Activated CD4-positive, alpha-beta memory T cell treated with anti-CD3 and anti-CD28 coated beads, Interleukin-2, amount 10 ng/mL, durations not matched to agents 7 days and 5 days (primary cell): ENCODE measurements at regions not wholly inside any gene's neighbourhood (a gene's known extent, or its start where the extent isn't known, plus 50 kb on each side); places are given as distances from the start of the nearest gene placed in this dataset.

ENCODE experiments used
- CTCF ChIA-PET: fragments of 350-600 bp; sonication (Branson Sonifier 250); formaldehyde crosslinking; loops from one replicate; lab custom pipeline; 2021; ENCODE audit warnings: antibody characterized with exemption, inconsistent platforms; lab: Charles Lee
- POLR2A ChIA-PET: fragments of 350-600 bp; sonication (Branson Sonifier 250); formaldehyde crosslinking; loops from one replicate; lab custom pipeline; 2021; ENCODE audit warnings: antibody characterized with exemption; lab: Charles Lee
- DNase-seq: peaks from one replicate; pipeline ENCODE4 v3.0.0-alpha.2; 2020
- H3K27ac Mint-ChIP-seq: one replicate; pipeline ENCODE4 v1.8.0; 2021; ENCODE audit warnings: mild to moderate bottlenecking, mixed read lengths
- H3K27me3 Mint-ChIP-seq: one replicate; pipeline ENCODE4 v1.8.0; 2021; ENCODE audit warnings: mixed read lengths
- H3K36me3 Mint-ChIP-seq: one replicate; pipeline ENCODE4 v1.8.0; 2021; ENCODE audit warnings: low read depth, mixed read lengths
- H3K4me1 Mint-ChIP-seq: one replicate; pipeline ENCODE4 v1.8.0; 2021; ENCODE audit warnings: mixed read lengths
- H3K4me3 Mint-ChIP-seq: one replicate; pipeline ENCODE4 v1.8.0; 2021; ENCODE audit warnings: mild to moderate bottlenecking, mixed read lengths
- H3K9me3 Mint-ChIP-seq: one replicate; pipeline ENCODE4 v1.8.0; 2021; ENCODE audit warnings: mixed read lengths

DNA sequence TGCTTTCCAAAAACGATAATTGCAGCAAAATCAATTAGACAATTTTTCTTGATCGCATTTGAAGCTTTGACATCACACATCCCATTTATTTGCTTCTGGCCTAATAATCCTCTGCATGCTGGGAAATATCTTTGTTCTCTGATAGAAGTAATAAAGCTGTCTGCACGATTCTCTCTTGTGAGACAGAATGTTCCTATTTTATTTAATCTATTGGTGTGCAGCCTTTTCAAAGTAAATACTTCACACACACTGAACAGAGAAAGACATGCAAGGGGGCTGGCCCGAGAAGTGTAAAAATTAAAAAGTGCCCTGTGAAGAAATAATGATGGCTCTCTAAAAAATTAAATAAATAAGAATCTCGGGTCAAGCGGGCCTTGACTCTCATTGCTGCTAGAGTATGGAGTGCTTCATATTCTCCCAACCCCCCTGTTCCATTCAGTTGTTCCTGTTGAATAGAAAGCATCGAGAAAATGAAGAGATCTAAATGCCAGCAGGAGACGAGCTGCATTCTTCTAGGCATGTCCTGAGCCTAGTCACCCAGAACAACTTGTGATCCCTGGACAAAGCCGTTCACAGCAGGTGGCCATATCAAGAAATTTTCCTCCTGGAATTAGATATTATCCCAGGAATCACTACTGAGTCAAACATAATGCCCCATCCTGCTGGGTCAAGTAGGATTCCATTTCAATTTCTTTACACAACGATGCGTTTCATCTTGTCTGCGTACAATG is 625.9 kb upstream of the EPHA7 start:
- no peak overlapping the region for H3K4me3 Mint-ChIP-seq
- CTCF ChIA-PET = no interaction called here
- H3K27me3 Mint-ChIP-seq = no peaks in the 10 kb centered on the region
- POLR2A ChIA-PET = no interaction called here
- H3K36me3 Mint-ChIP-seq = no peaks in the 10 kb centered on the region
- H3K4me1 Mint-ChIP-seq = no peaks in the 10 kb centered on the region
- H3K9me3 Mint-ChIP-seq = peaks cover 5% of the 10 kb centered on the region
- no peak overlapping the region for H3K27ac Mint-ChIP-seq
- DNase-seq = no peak

DNA sequence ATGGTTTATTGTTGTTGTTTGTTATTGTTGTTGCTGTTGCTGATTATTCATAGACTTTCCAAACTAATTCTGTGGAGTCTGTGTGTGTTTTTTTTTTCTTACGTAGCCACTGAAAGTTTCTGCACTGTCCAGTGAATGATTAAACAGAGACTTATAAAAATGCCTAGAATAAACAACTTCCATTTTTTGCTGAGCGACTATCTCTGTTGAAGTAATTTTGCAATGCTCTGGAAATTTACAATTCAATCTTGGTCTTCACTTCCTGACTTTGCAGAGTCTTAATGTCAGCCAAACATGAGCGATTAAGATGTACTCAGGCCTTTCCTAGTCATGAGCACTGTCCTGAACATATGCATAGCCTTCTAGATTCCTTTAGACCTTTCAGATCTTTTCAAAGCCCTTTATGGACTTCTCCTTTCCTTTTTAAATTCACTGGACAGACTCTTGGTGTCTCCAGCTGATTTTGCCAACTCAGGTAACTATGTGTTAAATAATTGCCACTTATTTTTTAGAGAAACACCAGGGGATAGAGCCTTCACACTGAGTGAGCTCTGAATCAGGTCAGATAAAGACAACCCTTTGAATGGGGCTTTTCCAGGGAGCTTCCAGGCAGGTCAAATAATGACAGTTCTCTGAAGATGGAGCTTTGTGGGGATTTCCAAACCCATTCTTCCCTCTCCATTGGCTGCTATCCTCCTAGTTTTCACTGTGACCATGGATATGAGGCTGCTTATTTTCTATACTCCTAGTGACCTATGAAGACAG is 622.8 kb upstream of the EPHA7 start:
- H3K4me1 Mint-ChIP-seq = no peaks in the 10 kb centered on the region
- POLR2A ChIA-PET = no interaction called here
- no peak for DNase-seq
- H3K4me3 Mint-ChIP-seq = no peak overlapping the region
- no peak overlapping the region for H3K27ac Mint-ChIP-seq
- peaks cover 5% of the 10 kb centered on the region for H3K9me3 Mint-ChIP-seq
- CTCF ChIA-PET = no interaction called here
- no peaks in the 10 kb centered on the region for H3K36me3 Mint-ChIP-seq
- no peaks in the 10 kb centered on the region for H3K27me3 Mint-ChIP-seq

DNA sequence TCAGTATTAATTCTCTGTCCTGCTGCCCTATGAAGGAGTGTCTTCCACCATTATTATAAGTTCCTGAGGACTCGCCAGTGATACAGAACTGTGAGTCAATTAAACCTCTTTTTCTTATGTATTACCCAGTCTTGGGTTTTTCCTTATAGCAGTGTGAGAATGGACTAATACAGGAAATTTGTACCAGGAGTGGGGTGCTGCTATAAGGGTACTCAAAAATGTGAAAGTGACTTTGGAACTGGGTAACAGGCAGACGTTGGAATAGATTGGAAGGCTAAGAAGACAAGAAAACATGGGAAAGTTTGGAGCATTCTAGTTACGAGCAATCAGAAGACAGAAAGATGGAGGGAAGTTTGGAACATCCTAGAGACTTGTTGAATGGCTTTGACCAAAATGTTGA is 616.7 kb upstream of the EPHA7 start:
- no peak overlapping the region for H3K4me3 Mint-ChIP-seq

DNA sequence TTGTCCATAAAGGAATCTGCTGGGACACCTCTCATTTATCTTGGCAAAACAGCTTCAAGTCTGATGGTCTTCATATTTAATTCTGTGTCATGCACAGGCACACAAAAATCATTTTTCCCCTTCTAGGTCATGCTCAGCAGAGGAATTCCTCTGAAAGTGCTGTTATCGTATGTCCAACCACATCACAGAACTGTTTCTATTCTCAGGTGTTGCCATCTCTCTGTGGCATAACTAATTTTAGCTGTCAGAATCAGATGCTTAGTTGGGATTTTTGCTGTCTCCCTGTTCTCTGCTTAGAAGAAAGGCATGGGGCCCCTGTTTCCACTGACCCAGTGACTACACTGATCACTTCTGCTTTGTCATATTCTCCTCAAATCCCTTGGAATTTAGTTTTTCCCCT is 608.0 kb upstream of the EPHA7 start:
- no peak overlapping the region for H3K27ac Mint-ChIP-seq
- no peaks in the 10 kb centered on the region for H3K4me1 Mint-ChIP-seq
- H3K9me3 Mint-ChIP-seq = peaks cover 16% of the 10 kb centered on the region
- ChIA-PET CTCF (no interaction called here), POLR2A (no interaction called here)
- no peak for DNase-seq
- no peaks in the 10 kb centered on the region for H3K36me3 Mint-ChIP-seq
- no peaks in the 10 kb centered on the region for H3K27me3 Mint-ChIP-seq
- H3K4me3 Mint-ChIP-seq = no peak overlapping the region

More for the DNA sequence above, 616.7 kb upstream of the EPHA7 start:
- Mint-ChIP-seq H3K4me1 (no peaks in the 10 kb centered on the region), H3K9me3 (peaks cover 12% of the 10 kb centered on the region), H3K36me3 (no peaks in the 10 kb centered on the region), H3K27ac (no peak overlapping the region), H3K27me3 (no peaks in the 10 kb centered on the region)
- DNase-seq = no peak
- CTCF ChIA-PET = no interaction called here
- POLR2A ChIA-PET = no interaction called here

DNA sequence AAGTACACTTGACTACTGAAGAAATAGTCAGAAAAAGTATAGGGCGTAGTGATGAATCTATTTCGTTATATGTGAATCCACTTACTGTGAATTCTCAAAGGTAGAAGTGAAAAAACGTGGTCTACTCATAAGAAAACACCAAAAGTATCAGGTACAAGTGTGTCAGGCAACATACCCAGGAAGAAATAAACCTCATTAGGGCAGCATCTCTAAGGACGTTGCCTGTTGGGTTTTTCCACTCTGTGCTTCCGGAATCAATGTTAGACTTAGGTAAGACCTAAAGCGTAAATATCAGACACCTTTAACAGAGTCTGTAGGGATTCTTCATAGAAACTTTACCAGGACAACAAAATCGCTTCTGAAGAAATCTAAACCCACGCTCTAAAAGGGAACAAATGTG is 607.2 kb upstream of the EPHA7 start:
- CTCF ChIA-PET = no interaction called here
- no peaks in the 10 kb centered on the region for H3K36me3 Mint-ChIP-seq
- POLR2A ChIA-PET = no interaction called here

DNA sequence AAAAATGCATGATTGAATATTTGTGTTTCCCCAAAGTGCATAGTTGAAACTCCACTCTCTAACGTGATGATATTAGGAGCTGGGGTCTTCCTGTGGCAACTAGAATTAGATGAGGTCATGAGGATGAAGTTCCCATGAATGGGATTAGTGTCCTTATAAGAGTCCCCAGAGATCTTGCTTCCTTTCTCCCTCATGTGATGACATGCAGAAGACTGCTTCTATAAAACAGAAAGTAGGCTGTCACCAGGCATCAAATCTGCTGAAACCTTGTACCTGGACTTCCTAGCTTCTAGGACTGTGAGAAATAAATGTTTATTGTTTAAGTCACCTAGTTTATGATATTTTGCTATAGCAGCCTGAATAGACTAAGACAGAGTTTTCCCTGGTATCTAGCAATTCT is 586.5 kb upstream of the EPHA7 start:
- H3K4me1 Mint-ChIP-seq = no peaks in the 10 kb centered on the region
- no peaks in the 10 kb centered on the region for H3K36me3 Mint-ChIP-seq
- no peaks in the 10 kb centered on the region for H3K27me3 Mint-ChIP-seq
- H3K4me3 Mint-ChIP-seq = no peak overlapping the region
- ChIA-PET CTCF (no interaction called here), POLR2A (no interaction called here)
- no peaks in the 10 kb centered on the region for H3K9me3 Mint-ChIP-seq
- no peak for DNase-seq
- no peak overlapping the region for H3K27ac Mint-ChIP-seq

More for the DNA sequence above, 607.2 kb upstream of the EPHA7 start:
- Mint-ChIP-seq H3K9me3 (peaks cover 16% of the 10 kb centered on the region), H3K27me3 (no peaks in the 10 kb centered on the region), H3K27ac (no peak overlapping the region), H3K4me1 (no peaks in the 10 kb centered on the region), H3K4me3 (no peak overlapping the region)
- DNase-seq = no peak

DNA sequence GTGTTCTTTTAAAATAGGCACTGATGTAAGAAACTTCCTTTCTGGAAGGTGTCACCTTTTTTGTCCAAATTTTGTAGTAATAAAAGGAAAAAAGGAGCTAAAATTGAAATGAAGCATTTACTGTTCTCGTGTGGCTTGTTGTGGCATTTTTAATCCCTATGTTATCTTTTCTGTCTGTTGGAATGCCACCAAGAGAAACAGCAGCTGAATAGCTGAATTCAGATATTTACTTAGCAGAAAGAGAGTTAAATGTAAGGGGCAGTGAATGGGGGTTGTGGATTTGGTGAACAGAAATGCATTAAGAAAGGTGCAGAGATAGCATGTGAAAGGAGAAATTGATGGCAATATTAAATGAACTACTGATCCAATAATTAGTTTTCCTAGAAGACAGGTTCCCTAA is 573.6 kb upstream of the EPHA7 start:
- Mint-ChIP-seq H3K4me1 (no peaks in the 10 kb centered on the region), H3K36me3 (no peaks in the 10 kb centered on the region), H3K9me3 (peaks cover 2% of the 10 kb centered on the region), H3K27me3 (no peaks in the 10 kb centered on the region), H3K27ac (no peak overlapping the region), H3K4me3 (no peak overlapping the region)
- POLR2A ChIA-PET = no interaction called here
- CTCF ChIA-PET = interaction anchor here (0.6 kb wide), 1 partner anchor 1651 kb away, joined by 3 read pairs; no protein-coding TSS in a partner anchor
- no peak for DNase-seq

DNA sequence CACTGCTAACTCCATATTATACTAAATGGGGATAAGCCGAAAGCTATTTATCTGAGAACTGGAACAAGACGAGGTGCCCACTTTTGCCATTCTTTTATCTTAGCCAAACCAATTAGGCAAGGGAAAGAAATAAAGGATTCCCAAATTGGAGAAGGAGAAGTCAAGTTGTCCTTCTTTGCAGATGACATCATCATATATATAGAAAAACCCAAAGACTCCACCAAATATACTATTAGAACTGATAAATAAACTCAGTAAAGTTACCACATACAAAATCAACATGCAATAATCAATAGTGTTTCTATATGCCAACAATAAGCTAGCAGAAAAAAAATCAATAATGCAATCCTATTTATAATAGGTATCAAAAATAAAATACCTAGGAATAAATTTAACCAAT is 570.3 kb upstream of the EPHA7 start:
- Mint-ChIP-seq H3K27me3 (no peaks in the 10 kb centered on the region), H3K9me3 (peaks cover 8% of the 10 kb centered on the region), H3K4me3 (no peak overlapping the region), H3K36me3 (no peaks in the 10 kb centered on the region), H3K4me1 (no peaks in the 10 kb centered on the region), H3K27ac (no peak overlapping the region)
- no peak for DNase-seq
- ChIA-PET POLR2A (no interaction called here), CTCF (no interaction called here)

DNA sequence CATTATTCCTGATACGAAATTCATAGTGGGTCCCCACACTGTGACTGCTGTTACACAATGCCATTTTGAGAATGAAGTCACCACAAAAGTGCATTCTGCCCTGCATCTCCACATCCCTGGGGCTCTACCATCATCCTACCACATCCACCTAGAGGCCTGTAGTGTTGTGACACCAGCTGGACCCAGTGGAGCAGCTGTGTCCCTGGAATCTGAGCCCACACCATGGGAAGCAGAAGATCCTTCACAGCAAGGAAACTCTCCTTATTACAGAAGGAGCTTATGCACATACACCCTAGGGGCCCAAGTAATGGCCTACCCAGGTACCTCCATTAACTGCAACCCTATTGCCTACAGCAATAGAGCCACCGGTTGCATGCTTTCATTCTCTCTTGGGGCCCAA is 566.6 kb upstream of the EPHA7 start:
- Mint-ChIP-seq H3K27me3 (no peaks in the 10 kb centered on the region), H3K4me3 (no peak overlapping the region), H3K4me1 (no peaks in the 10 kb centered on the region), H3K27ac (no peak overlapping the region), H3K9me3 (peaks cover 8% of the 10 kb centered on the region), H3K36me3 (no peaks in the 10 kb centered on the region)
- no peak for DNase-seq
- CTCF ChIA-PET = no interaction called here
- POLR2A ChIA-PET = no interaction called here

DNA sequence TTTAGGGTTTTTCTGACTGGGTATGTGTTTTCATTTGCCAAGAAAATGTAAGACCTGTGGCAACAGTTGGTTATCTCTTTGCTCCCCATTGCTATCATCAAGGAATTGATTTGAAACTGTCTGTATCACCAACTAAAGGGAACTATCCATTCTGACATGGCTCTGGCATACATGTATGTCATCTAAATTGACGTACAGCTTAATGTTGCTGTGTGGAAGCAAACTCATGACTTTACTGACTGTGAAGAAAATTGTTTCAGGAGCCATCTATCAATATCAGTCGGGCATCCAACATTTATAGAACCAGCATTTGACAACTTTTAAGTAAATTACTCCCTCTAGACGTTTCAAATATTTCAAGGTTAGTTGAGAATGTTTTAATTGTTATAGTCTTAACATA is 555.8 kb upstream of the EPHA7 start:
- CTCF ChIA-PET = no interaction called here

DNA sequence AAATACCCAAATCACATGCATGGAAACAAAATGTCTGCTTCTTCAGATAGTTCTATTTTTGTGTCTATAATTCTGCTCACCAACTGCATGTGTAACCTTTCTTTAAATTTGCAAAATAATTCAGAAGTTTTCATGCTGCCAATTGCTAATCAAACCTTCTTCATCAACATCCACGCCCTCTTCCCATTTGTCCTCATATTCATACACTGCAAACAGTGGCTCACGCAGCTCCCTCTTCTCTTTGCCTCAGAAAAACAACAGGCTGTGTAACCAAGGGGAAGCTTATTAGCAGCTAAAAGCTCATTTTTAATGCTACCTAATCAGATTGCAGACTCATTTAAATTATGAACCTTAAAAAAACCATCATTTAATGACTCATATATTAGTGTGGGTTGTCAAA is 555.0 kb upstream of the EPHA7 start:
- no peak for DNase-seq
- ChIA-PET POLR2A (no interaction called here), CTCF (no interaction called here)
- Mint-ChIP-seq H3K36me3 (no peaks in the 10 kb centered on the region), H3K27me3 (no peaks in the 10 kb centered on the region), H3K4me1 (no peaks in the 10 kb centered on the region), H3K4me3 (no peak overlapping the region), H3K27ac (no peak overlapping the region), H3K9me3 (peaks cover 5% of the 10 kb centered on the region)

More for the DNA sequence above, 555.8 kb upstream of the EPHA7 start:
- DNase-seq = no peak
- POLR2A ChIA-PET = no interaction called here
- Mint-ChIP-seq H3K27ac (no peak overlapping the region), H3K36me3 (no peaks in the 10 kb centered on the region), H3K4me1 (no peaks in the 10 kb centered on the region), H3K27me3 (no peaks in the 10 kb centered on the region), H3K4me3 (no peak overlapping the region), H3K9me3 (peaks cover 5% of the 10 kb centered on the region)

DNA sequence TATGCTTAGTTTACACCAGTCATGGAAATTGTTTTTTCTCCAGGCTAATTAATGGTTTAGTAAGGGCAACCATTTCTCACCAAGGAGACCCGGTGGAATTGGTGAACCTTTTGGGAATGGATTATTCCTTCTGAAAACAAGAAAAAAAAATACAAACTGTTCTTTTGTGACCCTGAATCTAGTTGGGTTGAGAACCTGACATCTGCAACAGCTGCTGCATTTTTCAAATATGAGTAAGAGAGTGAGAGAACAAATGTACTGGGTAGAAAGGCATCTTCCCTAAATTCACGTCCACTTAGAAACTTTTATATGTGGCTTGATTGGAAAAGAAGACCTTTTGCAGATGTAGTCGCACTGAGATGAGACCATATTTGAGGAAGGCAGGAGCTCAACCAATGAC is 553.4 kb upstream of the EPHA7 start:
- H3K9me3 Mint-ChIP-seq = peaks cover 5% of the 10 kb centered on the region
- no peak overlapping the region for H3K27ac Mint-ChIP-seq
- no peaks in the 10 kb centered on the region for H3K4me1 Mint-ChIP-seq
- CTCF ChIA-PET = no interaction called here
- no peaks in the 10 kb centered on the region for H3K27me3 Mint-ChIP-seq
- DNase-seq = no peak
- no peaks in the 10 kb centered on the region for H3K36me3 Mint-ChIP-seq
- POLR2A ChIA-PET = no interaction called here
- no peak overlapping the region for H3K4me3 Mint-ChIP-seq

DNA sequence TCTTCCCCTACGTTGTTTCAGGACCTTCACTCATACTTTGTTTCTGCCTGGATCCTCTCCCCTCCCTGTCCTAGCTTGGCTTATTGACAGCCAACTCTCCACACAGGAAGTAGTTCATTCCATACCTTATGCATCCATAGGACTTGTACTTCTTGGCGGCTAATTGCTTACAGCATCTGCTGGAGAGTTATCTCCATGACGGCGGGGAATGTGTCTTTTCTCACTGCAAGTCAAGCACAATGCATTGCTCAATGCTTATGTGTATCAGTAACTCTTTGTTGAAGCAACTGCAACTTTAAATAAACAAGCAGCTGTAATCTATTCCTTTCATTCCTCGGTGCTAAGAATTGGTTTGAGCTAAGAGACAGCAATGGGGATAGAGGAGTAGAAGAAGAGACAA is 551.3 kb upstream of the EPHA7 start:
- no peaks in the 10 kb centered on the region for H3K27me3 Mint-ChIP-seq
- POLR2A ChIA-PET = no interaction called here
- CTCF ChIA-PET = no interaction called here

DNA sequence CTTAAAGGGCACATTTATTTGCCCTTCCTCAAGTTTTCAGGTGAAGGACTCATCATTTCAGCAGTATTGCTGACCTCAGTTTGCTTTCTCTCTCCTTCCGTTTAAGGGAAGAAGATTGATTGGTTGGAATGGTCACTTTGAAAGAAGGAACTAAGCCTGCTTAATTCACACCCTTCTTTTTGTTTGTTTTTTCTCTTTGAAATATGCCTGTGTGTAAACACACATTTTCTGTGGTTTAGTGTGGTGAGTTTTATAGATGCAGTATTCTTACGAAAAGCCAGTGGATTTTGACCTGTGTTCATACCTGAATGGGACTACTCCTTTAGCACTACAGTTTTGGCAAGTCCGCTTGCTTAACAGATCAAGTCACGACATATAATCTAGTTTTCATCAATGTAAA is 548.8 kb upstream of the EPHA7 start:
- Mint-ChIP-seq H3K27me3 (no peaks in the 10 kb centered on the region), H3K9me3 (peaks cover 2% of the 10 kb centered on the region), H3K36me3 (no peaks in the 10 kb centered on the region), H3K4me1 (no peaks in the 10 kb centered on the region), H3K4me3 (no peak overlapping the region), H3K27ac (no peak overlapping the region)
- ChIA-PET CTCF (no interaction called here), POLR2A (no interaction called here)
- no peak for DNase-seq

More for the DNA sequence above, 551.3 kb upstream of the EPHA7 start:
- Mint-ChIP-seq H3K27ac (no peak overlapping the region), H3K4me3 (no peak overlapping the region), H3K36me3 (no peaks in the 10 kb centered on the region), H3K4me1 (no peaks in the 10 kb centered on the region), H3K9me3 (peaks cover 5% of the 10 kb centered on the region)
- DNase-seq = no peak
